COR-L47 (cell line): ENCODE measurements at regions not wholly inside any gene's neighbourhood (a gene's known extent, or its start where the extent isn't known, plus 50 kb on each side); places are given as distances from the start of the nearest gene placed in this dataset.
A peak's percentile ranks its signal among the peaks of the same experiment; 100 is the strongest.

ENCODE experiments used
- DNase-seq: peaks from one replicate; lab custom pipeline; 2025; lab: John Stamatoyannopoulos, UW

DNA sequence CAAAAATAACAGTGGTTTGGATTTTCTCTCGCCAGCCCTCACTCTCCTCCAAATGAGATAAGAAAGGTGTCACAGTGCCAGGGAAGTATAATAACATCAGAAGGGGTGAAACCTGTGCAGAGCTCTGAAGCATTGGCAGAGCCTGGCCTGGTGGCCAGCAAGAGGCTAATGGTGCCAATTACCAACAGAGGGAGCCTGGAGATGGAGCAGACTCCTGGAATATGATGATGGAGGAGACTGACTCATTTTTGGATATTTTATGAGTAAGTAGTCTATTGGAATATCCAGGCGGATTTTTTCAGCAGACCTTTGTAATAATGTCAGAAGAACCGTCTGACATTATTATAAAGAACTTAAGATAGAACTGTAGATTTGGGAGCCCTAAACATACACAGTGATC lies 442.6 kb upstream of the MARCKS start:
- no peak for DNase-seq

DNA sequence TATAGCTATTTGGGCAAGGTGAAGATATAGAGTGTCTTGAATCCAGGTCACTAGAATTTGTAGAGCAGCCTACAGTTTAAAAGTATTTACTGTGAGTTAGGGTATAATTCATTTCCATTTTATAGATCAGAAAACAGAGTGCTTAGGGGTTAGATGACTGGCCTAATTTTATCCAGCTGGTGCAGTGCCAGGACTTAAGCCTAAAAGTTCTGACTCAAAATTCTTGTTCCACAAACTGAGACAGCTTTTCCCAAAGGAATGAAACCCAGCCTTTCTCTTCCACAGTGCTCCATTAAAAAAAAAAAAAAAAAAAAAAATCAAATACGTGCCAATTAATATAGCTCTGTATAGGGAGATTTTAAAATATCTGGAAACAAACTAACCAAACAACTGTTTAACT lies 441.0 kb upstream of the MARCKS start:
- DNase-seq, result no peak

DNA sequence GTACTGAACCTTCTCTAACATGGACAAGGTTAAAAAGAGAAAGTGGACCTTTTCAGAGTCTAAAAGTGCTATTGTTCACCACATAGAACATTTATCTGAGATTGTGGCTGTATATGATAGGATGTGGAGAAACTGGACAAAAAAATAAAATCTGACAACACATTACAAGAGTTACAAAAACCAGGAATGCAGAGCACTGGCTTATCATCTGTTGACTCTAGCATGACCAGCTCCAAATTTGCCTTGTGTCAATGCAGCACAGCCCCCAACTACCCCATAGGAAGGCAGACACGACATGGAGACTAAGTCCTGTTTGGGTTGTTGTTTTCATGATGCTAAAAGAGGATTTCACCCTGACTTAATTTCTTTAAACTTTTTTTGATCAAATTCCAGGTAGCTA lies 436.9 kb upstream of the MARCKS start:
- no peak for DNase-seq

DNA sequence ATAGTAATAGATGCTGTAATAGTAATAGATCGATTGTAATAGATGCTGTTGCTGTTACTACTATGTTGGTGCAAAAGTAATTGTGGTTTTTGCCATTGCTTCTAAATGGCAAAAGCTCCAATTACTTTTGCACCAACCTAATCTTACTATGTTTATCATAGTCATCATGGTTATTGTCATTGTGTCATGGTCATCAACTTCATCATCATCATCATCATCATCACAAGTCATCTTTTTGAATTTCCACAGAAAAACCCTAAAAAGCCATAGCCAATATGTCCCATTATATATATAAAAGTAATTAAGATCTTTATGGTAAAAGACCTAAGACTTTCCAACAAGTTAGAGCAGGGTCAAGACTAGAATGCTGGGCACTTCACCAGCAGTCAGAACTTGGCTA lies 435.1 kb upstream of the MARCKS start:
- no peak for DNase-seq

DNA sequence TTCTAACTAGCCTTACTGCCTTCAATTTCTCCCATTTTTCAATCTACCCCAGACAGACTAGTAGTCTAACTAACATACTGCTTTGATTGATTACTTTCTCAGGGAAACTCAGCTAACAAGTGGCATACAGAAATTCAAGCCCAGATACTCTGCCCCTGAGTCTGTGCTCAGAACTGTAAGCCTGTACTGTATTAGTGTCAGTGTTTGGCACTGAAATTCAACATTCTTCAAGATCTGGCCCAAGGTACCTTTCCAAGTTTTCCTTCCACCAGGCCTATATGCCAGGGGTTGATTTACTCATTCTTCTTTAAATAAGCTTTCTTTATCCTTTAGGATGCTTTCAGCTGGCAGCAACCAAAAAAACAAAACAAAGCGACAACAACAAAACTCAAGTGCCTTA lies 433.2 kb upstream of the MARCKS start:
- no peak for DNase-seq

DNA sequence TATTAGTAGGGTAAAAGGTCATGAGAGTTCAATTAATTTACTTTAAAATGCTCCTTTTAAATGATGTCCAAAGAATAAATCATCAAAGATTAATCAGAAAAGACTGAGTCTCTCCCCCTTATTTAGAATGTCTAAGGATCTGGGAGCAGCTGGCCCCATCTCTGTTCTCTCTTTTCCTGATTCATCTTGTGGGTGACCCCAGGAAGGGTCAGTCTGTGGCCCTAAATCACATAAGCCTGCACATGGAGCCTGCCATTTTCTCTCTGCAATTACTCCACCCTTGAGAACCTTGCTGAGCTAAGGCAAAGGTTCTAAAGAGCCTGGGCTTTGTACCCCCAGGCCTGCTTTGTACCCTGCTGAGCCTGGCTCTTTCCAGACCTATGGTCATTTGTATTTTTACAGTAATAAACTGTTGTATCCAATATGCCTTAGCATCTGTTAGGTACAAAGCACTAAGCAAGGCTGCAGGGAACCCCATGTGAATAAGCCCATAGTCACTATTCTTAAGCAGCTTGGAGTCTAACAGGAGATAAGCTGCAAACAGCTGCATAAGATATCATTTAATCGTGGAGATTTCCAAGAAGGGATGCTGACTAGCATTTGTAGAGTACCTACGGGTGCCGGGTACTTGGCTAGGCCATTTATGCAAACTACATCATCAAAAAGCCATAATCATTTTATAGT lies 431.0 kb upstream of the MARCKS start:
- no peak for DNase-seq

DNA sequence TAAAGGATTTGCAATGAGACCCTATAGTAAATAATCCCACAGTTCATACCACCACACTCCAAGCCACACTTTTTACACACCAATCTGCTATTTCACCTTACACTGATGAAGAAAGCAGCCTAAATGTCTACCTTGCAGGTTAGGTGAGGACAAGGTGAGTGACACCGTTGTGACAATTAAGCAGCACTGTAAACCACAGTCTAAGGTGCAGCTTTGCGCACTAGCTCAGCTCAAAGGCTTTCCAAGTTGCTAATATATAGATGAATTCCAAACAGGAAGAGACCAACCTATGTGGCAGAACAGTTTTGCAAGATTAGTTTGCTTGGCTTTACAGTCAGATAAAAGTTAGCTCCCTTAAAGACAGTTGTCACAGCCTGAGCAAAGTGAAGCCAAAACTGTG lies 429.5 kb upstream of the MARCKS start:
- DNase-seq, result no peak

DNA sequence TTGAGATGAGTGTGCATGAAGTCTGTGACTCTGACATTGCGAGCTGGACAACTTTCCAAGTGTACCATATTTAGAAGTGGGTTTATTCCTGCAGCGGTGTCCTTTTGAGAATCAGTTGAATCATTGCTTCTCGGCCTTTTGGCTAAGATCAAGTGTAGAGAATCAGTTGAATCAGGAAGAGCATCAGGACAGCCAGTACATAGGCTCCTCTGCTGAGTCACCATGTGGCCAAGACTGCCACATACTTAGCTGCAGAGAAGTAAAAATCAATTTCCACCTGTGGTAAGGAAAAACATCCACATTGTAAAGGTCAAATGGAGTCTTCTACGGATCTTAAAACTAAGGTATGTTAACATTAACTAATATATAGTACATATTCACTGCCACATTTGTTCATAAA lies 428.4 kb upstream of the MARCKS start:
- no peak for DNase-seq

DNA sequence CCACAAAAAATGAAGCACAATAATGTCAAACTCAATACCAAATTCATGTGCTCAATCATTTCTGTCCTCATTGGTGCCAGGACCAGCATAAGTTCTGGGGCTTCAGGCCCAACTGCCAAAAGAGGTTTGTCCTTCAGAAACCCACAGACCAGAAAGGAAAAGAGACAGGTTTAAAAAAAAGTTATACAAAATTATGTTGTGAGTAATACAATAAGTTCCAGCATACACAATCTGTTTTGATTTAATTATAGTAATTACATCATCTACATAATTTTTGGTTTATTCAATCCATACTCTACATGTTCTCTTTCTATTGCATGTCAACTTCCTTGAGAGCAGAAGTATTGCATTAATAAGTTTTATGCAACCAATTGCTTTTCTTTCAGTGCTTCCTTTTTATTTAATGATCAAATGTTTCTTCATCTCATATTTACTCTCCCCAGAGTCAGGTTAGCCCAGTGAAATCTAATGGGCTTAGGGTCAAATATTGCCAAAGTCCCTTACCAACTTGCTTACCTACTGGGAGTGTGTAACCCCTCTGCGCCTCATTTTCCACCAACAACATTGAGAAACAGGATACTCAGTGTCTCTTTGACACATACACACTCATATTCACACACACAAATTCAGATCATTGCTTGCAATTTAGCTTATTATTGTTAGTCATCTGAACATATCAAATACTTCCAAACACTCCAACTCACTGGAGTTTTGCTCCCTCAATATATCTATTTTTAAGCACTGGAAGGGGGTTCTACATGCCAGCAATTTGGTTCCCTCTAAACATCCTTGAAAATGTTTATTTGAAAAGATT lies 424.4 kb upstream of the MARCKS start:
- no peak for DNase-seq

DNA sequence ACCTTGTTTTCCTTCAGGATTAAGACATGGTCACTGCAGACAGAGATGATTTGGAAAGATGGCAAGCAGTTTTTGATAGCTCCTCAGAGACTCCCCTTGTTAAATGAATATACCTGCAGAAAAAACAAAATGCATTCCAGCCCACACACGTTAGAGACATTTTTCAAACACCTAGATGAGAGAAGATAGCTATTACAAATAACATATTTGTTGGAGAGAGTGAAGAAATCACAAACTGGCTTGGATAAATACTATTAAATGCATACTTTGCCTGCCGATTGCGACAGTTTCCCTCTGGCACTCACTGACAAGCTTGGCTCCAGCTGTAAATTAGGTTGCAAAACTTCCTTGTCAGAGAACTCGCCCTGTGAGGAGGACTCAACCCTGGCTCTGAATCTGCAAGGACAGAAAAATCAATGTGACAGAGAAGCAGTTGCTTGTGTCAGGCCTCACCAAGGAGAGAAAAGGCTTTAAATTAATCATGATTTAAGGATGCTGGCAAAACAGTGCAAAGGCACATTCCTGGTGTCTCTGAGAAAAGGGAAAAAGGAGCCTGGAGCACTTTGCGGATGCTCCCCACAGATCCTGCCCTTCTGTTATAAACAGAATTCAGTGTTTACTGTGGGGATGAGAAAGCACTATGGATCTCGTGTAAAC lies 423.7 kb upstream of the MARCKS start:
- no peak for DNase-seq

DNA sequence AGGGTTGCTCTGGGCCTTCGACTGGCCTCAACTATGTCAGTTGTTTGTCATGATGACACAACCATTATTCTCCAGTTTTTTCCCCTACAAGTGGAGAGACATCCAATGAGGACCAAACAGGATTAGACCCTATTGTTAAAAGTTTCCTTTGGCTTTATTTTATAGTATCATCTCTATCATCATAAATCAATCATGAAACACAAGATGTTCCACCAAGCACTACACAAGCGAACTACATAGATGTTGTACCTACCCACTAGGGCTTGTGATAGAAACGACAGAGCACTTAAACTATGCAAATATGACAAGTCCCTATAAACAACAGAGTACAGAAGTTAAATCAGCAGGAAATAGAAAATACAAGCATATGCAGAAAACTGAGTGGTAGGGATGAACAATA lies 422.5 kb upstream of the MARCKS start:
- no peak for DNase-seq

DNA sequence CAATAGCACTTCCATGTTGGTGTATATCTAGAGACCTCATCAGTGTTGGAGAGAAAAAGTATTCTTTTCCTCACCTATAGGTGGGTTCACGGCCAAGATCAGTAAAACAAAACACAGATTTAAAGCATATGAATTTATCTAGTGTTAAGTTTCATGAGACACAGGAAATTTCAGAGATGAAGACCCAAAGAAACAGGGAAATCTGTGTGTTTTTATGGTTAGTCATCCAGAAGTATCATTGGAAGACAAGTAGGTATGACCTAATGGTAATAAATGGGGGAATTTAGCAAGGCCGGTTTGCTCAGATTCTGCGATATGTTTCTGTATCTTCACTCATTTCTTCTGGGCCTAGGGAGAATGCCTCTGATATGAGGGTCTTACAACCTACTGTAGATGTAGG lies 419.6 kb upstream of the MARCKS start:
- no peak for DNase-seq

DNA sequence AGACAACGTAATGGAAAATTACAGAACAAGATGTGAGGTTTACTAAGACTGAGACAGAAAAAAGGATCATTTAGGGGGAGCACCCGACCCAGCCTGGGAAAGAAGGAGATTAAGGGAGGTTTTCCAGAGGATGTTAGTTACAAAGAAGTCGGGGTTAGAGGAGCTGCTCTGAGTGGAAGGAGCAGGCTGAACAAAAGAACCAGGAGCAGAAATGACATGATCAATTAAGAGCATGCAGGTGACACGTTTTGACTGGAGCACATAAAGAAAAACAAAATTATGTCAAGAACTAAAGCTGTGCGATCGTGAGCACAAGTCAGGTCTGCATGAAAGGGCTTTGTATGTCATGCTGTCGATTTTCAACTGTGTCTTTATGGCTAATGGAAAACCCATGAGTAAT lies 417.3 kb upstream of the MARCKS start:
- no peak for DNase-seq

DNA sequence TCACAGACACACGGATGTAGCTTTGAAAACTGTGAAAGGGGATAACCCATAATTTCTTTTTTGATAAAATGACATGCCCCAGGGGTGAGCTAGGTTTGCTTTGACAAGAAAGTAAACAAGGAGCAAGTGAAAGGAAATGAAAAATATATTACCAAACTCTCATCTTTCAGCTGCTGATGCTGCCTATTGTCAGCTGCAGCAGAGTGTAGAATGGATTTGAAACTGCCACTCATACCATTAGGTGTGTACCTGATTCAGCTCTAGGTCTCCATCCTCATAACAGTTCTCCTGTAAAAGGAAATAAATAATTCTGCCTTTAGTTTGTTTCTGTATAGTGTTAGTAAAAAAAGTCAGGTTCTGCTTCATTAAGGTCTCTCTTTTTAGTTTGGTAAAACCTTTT lies 415.1 kb upstream of the MARCKS start:
- peak; percentile 24 for DNase-seq

DNA sequence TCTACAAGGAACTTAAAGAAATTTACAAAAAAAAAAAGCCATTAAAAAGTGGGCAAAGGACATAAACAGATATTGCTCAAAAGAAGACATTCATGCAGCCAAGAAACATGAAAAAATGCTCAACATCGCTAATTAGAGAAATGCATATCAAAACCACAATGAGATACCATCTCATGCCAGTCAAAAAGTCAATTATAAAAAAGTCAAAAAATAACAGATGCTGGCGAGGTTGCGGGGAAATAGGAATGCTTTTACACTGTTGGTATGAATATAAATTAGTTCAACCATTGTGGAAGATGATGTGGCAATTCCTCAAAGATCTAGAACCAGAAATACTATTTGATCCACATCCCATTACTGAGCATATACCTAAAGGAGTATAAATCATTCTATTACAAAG lies 411.9 kb upstream of the MARCKS start:
- no peak for DNase-seq

DNA sequence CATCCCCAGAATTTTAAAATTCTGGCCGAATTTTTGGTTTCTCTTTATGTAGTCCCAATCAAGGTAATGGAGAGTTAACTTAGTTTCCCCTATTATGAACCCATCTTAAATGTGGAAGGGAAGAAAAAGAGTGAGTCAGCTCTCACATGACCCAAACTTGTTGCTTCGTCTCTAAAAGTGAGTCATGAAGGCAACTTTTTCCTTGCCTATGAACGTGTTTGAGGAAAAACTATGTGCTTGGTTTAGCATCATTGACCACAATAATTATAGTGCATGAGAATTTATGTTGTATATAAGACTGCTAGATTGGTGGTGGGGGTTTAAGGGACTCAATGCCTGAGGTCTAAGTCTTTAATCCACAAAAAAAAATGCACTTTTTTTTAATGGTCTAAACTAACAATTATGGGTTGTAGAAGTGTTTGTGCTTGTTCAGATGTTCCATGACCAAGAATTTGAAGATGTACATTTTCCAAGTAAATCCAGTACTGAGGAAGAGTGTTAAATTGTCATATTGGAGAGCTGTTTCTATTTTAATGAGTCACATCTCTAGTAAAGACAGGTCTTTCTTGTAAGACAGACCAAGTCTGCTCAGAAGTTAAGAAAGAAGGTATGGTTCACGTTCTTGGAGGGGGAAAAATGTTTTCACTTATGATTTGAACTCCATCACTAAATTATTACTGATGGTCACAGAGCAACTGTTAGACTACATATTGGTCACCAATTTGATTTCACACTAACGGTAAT lies 409.9 kb upstream of the MARCKS start:
- no peak for DNase-seq

DNA sequence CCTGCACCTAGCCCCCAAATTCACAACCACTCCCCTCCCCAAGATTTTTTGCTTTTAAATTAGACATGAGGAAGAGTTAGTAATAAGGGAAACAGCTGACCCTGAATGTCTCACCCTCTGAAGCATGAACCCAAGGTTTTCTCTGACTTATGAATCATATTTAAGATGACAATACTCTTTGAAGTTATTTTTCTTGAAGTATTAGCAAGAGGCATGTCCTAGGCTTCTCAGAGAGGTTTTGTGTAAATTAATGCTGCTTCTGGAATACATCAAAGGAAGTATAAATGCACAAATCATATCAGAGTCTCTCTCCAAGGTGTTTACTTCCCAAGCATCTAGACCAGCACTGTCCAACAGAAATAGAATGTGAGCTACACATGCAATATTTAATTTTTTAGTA lies 408.1 kb upstream of the MARCKS start:
- DNase-seq, result no peak

DNA sequence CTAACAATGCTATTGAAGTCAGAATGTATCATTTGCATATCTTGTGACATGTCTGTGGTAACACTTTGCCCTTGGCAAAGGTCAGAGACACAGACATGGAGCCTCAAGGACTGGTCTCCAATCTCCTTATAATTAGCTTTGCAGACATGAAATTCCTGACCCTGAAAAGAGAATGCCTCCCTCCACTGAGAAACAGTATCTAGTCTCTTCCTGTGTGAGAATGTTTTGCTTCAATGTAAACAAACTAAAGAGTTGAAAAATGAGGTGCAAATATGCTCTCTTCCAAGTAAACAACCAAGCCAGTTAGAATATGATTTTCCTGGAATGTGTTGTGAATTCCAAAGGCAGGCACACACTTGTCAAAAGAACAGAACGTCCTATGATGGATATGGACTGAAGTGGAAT lies 407.1 kb upstream of the MARCKS start:
- no peak for DNase-seq

DNA sequence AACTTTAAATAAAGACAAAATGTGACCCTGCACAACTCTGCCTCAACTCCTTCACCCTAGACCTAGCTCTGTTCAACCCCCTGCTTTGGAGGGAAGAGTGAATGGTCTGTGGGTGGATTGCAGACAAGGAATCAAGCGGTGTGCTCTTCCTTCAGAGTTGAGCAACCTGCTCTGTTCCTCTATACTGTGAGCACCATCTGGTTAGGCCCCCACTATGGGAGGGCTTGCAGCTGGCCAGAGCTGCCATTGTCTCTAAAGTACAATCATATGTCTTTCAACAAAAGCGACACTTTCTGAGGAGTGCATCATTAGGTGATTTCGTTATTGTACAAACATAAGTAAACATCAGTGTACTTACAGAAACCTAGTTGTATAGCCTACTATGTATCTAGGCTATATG lies 406.1 kb upstream of the MARCKS start:
- no peak for DNase-seq

DNA sequence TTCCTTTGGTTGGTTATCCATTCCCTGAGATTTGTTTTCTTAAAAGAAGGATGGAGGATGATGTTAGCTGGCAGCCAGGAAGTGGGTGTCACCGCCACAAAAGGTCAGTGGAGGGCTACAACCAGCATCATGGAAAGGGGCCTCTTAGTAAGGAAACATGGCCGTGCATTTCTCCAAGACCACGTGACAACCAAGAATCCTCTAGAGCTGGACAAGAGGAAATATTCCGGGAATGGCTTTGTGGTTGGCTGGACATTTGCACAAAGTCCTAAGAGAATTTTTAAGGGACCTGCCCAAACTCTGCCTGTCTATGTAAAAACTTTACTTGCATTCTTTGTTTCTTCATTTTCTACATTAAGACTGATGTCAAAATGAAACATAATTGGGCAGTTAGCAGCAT lies 399.9 kb upstream of the MARCKS start:
- no peak for DNase-seq

DNA sequence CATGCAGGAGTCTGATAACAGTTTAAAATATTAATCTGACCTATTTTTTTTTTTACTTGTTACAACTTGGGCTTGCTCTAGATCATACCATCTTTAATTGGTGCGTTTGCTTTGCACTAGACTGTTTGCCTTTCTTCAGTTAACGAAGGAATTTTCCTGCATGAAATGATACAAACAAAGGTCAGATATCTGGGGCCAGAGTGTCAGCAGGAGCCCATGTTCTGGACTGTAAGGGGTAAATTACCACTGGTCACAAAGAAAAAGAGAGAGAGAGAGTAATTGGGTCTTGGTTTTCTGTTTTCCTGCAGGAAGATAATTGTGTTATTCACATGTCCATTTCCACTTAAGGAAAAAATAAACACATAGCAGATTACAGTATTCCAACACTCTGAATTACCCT lies 399.4 kb upstream of the MARCKS start:
- DNase-seq, result no peak

DNA sequence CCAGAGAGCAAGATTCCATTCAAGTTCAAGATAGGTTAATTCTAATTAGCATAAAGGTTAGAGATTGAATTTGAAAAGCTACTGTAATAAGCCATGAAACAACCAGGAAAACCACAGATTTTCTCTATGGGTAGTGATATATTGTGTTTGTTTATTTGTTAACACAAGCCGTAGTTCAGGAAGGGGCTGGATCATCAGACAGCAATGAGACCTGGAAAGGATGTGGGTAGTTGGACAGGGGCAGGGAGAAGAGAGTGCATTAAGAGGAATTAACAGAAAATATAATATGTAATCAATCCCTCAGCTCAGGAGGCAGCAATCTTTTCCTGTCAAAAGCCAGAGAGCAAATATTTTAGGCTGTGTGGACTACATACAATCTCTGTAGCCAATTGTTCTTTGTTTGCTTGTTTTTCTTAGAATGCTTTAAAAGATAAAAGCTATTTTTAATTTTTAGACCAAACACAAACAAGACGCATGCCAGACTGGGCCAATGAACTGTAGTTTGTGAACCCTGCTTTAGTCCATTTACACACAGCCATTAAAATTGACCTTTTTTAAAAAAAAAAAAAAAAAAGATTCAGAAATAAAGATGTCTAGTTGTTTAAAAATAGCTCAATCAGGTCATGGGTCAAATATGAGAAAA lies 398.7 kb upstream of the MARCKS start:
- no peak for DNase-seq
